ENCODE measurements at regions not wholly inside any gene's neighbourhood (a gene's known extent, or its start where the extent isn't known, plus 50 kb on each side); places are given as distances from the start of the nearest gene placed in this dataset.

- intact Hi-C loops (cut with DNase I, micrococcal nuclease): no loop called here
- Mint-ChIP-seq H3K27me3 (no peaks in the 10 kb centered on the region), H3K9me3 (peaks cover 2% of the 10 kb centered on the region), H3K4me3 (no peak overlapping the region), H3K4me1 (ENCODE audit: low read depth) (no peaks in the 10 kb centered on the region), H3K27ac (no peak overlapping the region), H3K36me3 (ENCODE audit: low read depth) (no peaks in the 10 kb centered on the region)
- ATAC-seq (ENCODE audit: poor library complexity): no peak
- no peak for TF ChIP-seq CTCF (IDR thresholded peaks at IDR 0.05)
- Histone ChIP-seq H3K4me3 (ENCODE audit: low read length) (no peak overlapping the region), H3K27me3 (ENCODE audit: control insufficient read depth in 1 of 2, insufficient read depth in 2 of 2, low read length in 2 of 2) (no peaks in the 10 kb centered on the region), H3K9me3 (ENCODE audit: control insufficient read depth in 1 of 2, insufficient read depth in 1 of 2, low read length in 2 of 2) (no peaks in the 10 kb centered on the region), H3K4me1 (ENCODE audit: insufficient read depth, low read length) (no peaks in the 10 kb centered on the region), H3K27ac (ENCODE audit: low read depth in 1 of 2, low read length in 2 of 2) (no peak overlapping the region), H3K36me3 (ENCODE audit: insufficient read depth, low read length) (no peaks in the 10 kb centered on the region)
- ChIA-PET CTCF (no interaction called here), POLR2A (no interaction called here)
- no peak for DNase-seq
These were observed 127.1 kb downstream of the TFAP2B start for GRCh38 chr6:50945789-50946188.

- intact Hi-C loops (cut with DNase I, micrococcal nuclease): no loop called here
- ChIA-PET POLR2A (no interaction called here), CTCF (no interaction called here)
- Mint-ChIP-seq H3K27me3 (no peaks in the 10 kb centered on the region), H3K27ac (no peak overlapping the region), H3K36me3 (ENCODE audit: low read depth) (no peaks in the 10 kb centered on the region), H3K4me3 (no peak overlapping the region), H3K4me1 (ENCODE audit: low read depth) (no peaks in the 10 kb centered on the region), H3K9me3 (peaks cover 4% of the 10 kb centered on the region)
- Histone ChIP-seq H3K9me3 (ENCODE audit: control insufficient read depth in 1 of 2, insufficient read depth in 1 of 2, low read length in 2 of 2) (no peaks in the 10 kb centered on the region), H3K4me3 (ENCODE audit: low read length) (no peak overlapping the region), H3K4me1 (ENCODE audit: insufficient read depth, low read length) (no peaks in the 10 kb centered on the region), H3K36me3 (ENCODE audit: insufficient read depth, low read length) (no peaks in the 10 kb centered on the region), H3K27ac (ENCODE audit: low read depth in 1 of 2, low read length in 2 of 2) (no peak overlapping the region), H3K27me3 (ENCODE audit: control insufficient read depth in 1 of 2, insufficient read depth in 2 of 2, low read length in 2 of 2) (no peaks in the 10 kb centered on the region)
- no peak for TF ChIP-seq CTCF (IDR thresholded peaks at IDR 0.05)
- DNase-seq (no peak), ATAC-seq (ENCODE audit: poor library complexity) (no peak)
These were observed 133.6 kb downstream of the TFAP2B start for GRCh38 chr6:50952092-50952907.

GRCh38 chr6:50956014-50956413 is 137.3 kb downstream of the TFAP2B start:
- H3K4me1 Mint-ChIP-seq (ENCODE audit: low read depth): no peaks in the 10 kb centered on the region
- Histone ChIP-seq H3K4me1 (ENCODE audit: insufficient read depth, low read length) (no peaks in the 10 kb centered on the region), H3K4me3 (ENCODE audit: low read length) (no peak overlapping the region), H3K9me3 (ENCODE audit: control insufficient read depth in 1 of 2, insufficient read depth in 1 of 2, low read length in 2 of 2) (no peaks in the 10 kb centered on the region), H3K27me3 (ENCODE audit: control insufficient read depth in 1 of 2, insufficient read depth in 2 of 2, low read length in 2 of 2) (no peaks in the 10 kb centered on the region), H3K27ac (ENCODE audit: low read depth in 1 of 2, low read length in 2 of 2) (no peak overlapping the region), H3K36me3 (ENCODE audit: insufficient read depth, low read length) (no peaks in the 10 kb centered on the region)
- CTCF ChIA-PET: no interaction called here
- intact Hi-C loops (cut with DNase I, micrococcal nuclease): no loop called here
- POLR2A ChIA-PET: no interaction called here
- H3K27ac Mint-ChIP-seq: no peak overlapping the region
- no peak overlapping the region for H3K4me3 Mint-ChIP-seq
- no peaks in the 10 kb centered on the region for H3K27me3 Mint-ChIP-seq
- DNase-seq (no peak), ATAC-seq (ENCODE audit: poor library complexity) (no peak)
- no peaks in the 10 kb centered on the region for H3K36me3 Mint-ChIP-seq (ENCODE audit: low read depth)
- no peak for TF ChIP-seq CTCF (IDR thresholded peaks at IDR 0.05)
- peaks cover 4% of the 10 kb centered on the region for H3K9me3 Mint-ChIP-seq

Data from CD4-positive, alpha-beta T cell (primary cell).